SK-N-MC (cell line): ENCODE measurements at regions not wholly inside any gene's neighbourhood (a gene's known extent, or its start where the extent isn't known, plus 50 kb on each side); places are given as distances from the start of the nearest gene placed in this dataset.

Experiments
- DNase-seq: peaks from one replicate; pipeline ENCODE4 v3.0.0-alpha.2; 2011; ENCODE audit warnings: low read depth, low spot score
- H3K27ac ChIP-seq: fragments of 200-600 bp; sonication (generic); 2 replicates; pipeline ENCODE4 v1.5.1; 2016; ENCODE audit warnings: mixed run types
- H3K36me3 ChIP-seq: fragments of 200-600 bp; sonication (generic); 2 replicates; pipeline ENCODE4 v1.6.1; 2017; ENCODE audit warnings: antibody characterized with exemption, low read length, mixed read lengths; ENCODE audit not compliant: insufficient read depth
- H3K4me3 ChIP-seq: fragments of 200-600 bp; sonication (generic); 2 replicates; pipeline ENCODE4 v1.5.1; 2016
- H3K9ac ChIP-seq: fragments of 200-600 bp; sonication (generic); 2 replicates; pipeline ENCODE4 v1.8.0; 2017; ENCODE audit warnings: mixed run types, mixed read lengths; ENCODE audit not compliant: insufficient read length
- H3K9me3 ChIP-seq: fragments of 200-600 bp; sonication (generic); 2 replicates; pipeline ENCODE4 v1.6.1; 2017; ENCODE audit warnings: low read depth, mild to moderate bottlenecking, antibody characterized with exemption, low read length, moderate library complexity, mixed read lengths
- EZH2 ChIP-seq: fragments of 200-600 bp; sonication (generic); IDR thresholded peaks from one replicate; pipeline ENCODE4 v1.6.1; 2017; ENCODE audit warnings: antibody characterized with exemption
- FOXP2 ChIP-seq: optimal IDR thresholded peaks from 2 replicates; pipeline ENCODE3; 2011; ENCODE audit warnings: mild to moderate bottlenecking, moderate library complexity; ENCODE audit not compliant: insufficient read depth; ENCODE audit errors: extremely low read length, control extremely low read depth
- POLR2AphosphoS5 ChIP-seq: IDR thresholded peaks from 2 replicates; pipeline ENCODE4 v1.6.1; 2012; ENCODE audit warnings: mild to moderate bottlenecking, low read depth, low read length, borderline replicate concordance

GRCh38 chr2:128617029-128617590 lies 298.4 kb upstream of the HS6ST1 start:
- Histone ChIP-seq H3K27ac (no peak overlapping the region), H3K9ac (no peak overlapping the region), H3K4me3 (no peak overlapping the region), H3K9me3 (no peaks in the 10 kb centered on the region), H3K36me3 (no peaks in the 10 kb centered on the region)
- TF ChIP-seq FOXP2 (no peak), POLR2AphosphoS5 (no peak), EZH2 (no peak)
- no peak for DNase-seq

GRCh38 chr2:128617661-128618060 lies 299.0 kb upstream of the HS6ST1 start:
- TF ChIP-seq EZH2 = no peak
- TF ChIP-seq FOXP2 = no peak
- TF ChIP-seq POLR2AphosphoS5 = no peak

GRCh38 chr2:128618642-128619041 lies 300.0 kb upstream of the HS6ST1 start:
- Histone ChIP-seq H3K9ac (no peak overlapping the region), H3K9me3 (no peaks in the 10 kb centered on the region), H3K27ac (no peak overlapping the region), H3K36me3 (no peaks in the 10 kb centered on the region), H3K4me3 (no peak overlapping the region)
- DNase-seq = no peak
- no peak for TF ChIP-seq EZH2
- no peak for TF ChIP-seq FOXP2
- no peak for TF ChIP-seq POLR2AphosphoS5

More at GRCh38 chr2:128617661-128618060, 299.0 kb upstream of the HS6ST1 start:
- Histone ChIP-seq H3K27ac (no peak overlapping the region), H3K9ac (no peak overlapping the region), H3K9me3 (no peaks in the 10 kb centered on the region), H3K36me3 (no peaks in the 10 kb centered on the region), H3K4me3 (no peak overlapping the region)
- DNase-seq = no peak

GRCh38 chr2:128619471-128620325 lies 301.0 kb upstream of the HS6ST1 start:
- TF ChIP-seq POLR2AphosphoS5 = no peak
- no peak for TF ChIP-seq FOXP2
- TF ChIP-seq EZH2 = no peak
- Histone ChIP-seq H3K9ac (no peak overlapping the region), H3K36me3 (no peaks in the 10 kb centered on the region), H3K27ac (no peak overlapping the region), H3K9me3 (no peaks in the 10 kb centered on the region), H3K4me3 (no peak overlapping the region)
- no peak for DNase-seq

- Histone ChIP-seq H3K9ac (no peak overlapping the region), H3K9me3 (no peaks in the 10 kb centered on the region), H3K27ac (no peak overlapping the region), H3K36me3 (no peaks in the 10 kb centered on the region), H3K4me3 (no peak overlapping the region)
- no peak for DNase-seq
- TF ChIP-seq FOXP2 (no peak), POLR2AphosphoS5 (no peak), EZH2 (no peak)
Observed at GRCh38 chr2:128621074-128621473, 302.4 kb upstream of the HS6ST1 start.

GRCh38 chr2:128622371-128622770 lies 303.7 kb upstream of the HS6ST1 start:
- DNase-seq = no peak
- H3K27ac ChIP-seq = no peak overlapping the region
- no peak overlapping the region for H3K9ac ChIP-seq
- no peaks in the 10 kb centered on the region for H3K9me3 ChIP-seq
- H3K36me3 ChIP-seq = no peaks in the 10 kb centered on the region
- H3K4me3 ChIP-seq = no peak overlapping the region
- TF ChIP-seq FOXP2 (no peak), POLR2AphosphoS5 (no peak), EZH2 (no peak)

- no peak overlapping the region for H3K27ac ChIP-seq
- no peak for DNase-seq
- TF ChIP-seq EZH2 (no peak), POLR2AphosphoS5 (no peak), FOXP2 (no peak)
- H3K4me3 ChIP-seq = no peak overlapping the region
- H3K9ac ChIP-seq = no peak overlapping the region
- no peaks in the 10 kb centered on the region for H3K36me3 ChIP-seq
- no peaks in the 10 kb centered on the region for H3K9me3 ChIP-seq
Observed at GRCh38 chr2:128622955-128623620, 304.4 kb upstream of the HS6ST1 start.
